ENCODE measurements at regions not wholly inside any gene's neighbourhood (a gene's known extent, or its start where the extent isn't known, plus 50 kb on each side); places are given as distances from the start of the nearest gene placed in this dataset.

DNA sequence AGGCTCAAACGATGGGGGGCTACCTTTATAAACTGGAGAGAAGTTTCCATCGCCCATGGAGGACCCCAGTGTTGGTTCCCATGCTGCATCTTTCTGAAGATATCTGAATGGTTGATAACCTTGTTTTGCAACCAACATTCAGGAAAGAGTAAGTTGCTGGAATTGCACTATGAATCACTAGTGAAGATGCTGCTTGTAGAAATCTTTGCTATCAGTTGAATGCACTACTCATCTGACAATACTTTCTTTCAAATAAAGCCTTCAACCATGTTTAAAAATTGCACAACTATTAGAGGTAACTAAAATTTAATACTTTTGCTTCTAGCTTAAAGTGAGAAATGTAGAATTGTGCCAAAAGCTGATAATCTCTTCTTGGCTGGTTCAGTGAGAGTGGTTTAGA is 86.8 kb upstream of the HIVEP3 start:
- TF ChIP-seq, protein P1, sequence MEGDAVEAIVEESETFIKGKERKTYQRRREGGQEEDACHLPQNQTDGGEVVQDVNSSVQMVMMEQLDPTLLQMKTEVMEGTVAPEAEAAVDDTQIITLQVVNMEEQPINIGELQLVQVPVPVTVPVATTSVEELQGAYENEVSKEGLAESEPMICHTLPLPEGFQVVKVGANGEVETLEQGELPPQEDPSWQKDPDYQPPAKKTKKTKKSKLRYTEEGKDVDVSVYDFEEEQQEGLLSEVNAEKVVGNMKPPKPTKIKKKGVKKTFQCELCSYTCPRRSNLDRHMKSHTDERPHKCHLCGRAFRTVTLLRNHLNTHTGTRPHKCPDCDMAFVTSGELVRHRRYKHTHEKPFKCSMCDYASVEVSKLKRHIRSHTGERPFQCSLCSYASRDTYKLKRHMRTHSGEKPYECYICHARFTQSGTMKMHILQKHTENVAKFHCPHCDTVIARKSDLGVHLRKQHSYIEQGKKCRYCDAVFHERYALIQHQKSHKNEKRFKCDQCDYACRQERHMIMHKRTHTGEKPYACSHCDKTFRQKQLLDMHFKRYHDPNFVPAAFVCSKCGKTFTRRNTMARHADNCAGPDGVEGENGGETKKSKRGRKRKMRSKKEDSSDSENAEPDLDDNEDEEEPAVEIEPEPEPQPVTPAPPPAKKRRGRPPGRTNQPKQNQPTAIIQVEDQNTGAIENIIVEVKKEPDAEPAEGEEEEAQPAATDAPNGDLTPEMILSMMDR (IDR thresholded peaks at IDR 0.05 in 2 of 3, conservative IDR thresholded peaks at IDR 0.05 in 1 of 3; ENCODE audit: borderline replicate concordance in 1 of 3, insufficient read depth in 1 of 3, low read depth in 2 of 3, low read length in 2 of 3), result no peak
- TF ChIP-seq POLR2A (IDR thresholded peaks at IDR 0.05; ENCODE audit: borderline replicate concordance, extremely low read depth, insufficient read depth, insufficient read length) (no peak), EZH2 (IDR thresholded peaks at IDR 0.05) (no peak), SP1 (IDR thresholded peaks at IDR 0.05; ENCODE audit: low read depth) (no peak), RAD21 (IDR thresholded peaks at IDR 0.05; ENCODE audit: low read depth) (no peak), ZNF274 (IDR thresholded peaks at IDR 0.05; ENCODE audit: low read depth, low read length) (no peak), SRF (IDR thresholded peaks at IDR 0.05; ENCODE audit: low read depth) (no peak), SIN3A (IDR thresholded peaks at IDR 0.05; ENCODE audit: low read depth) (no peak), TCF7L2 (IDR thresholded peaks at IDR 0.05; ENCODE audit: borderline replicate concordance, extremely low read depth, insufficient read depth, insufficient read length) (no peak), EZH2phosphoT487 (IDR thresholded peaks at IDR 0.05; ENCODE audit: borderline replicate concordance) (no peak)
- TF ChIP-seq, protein P2, sequence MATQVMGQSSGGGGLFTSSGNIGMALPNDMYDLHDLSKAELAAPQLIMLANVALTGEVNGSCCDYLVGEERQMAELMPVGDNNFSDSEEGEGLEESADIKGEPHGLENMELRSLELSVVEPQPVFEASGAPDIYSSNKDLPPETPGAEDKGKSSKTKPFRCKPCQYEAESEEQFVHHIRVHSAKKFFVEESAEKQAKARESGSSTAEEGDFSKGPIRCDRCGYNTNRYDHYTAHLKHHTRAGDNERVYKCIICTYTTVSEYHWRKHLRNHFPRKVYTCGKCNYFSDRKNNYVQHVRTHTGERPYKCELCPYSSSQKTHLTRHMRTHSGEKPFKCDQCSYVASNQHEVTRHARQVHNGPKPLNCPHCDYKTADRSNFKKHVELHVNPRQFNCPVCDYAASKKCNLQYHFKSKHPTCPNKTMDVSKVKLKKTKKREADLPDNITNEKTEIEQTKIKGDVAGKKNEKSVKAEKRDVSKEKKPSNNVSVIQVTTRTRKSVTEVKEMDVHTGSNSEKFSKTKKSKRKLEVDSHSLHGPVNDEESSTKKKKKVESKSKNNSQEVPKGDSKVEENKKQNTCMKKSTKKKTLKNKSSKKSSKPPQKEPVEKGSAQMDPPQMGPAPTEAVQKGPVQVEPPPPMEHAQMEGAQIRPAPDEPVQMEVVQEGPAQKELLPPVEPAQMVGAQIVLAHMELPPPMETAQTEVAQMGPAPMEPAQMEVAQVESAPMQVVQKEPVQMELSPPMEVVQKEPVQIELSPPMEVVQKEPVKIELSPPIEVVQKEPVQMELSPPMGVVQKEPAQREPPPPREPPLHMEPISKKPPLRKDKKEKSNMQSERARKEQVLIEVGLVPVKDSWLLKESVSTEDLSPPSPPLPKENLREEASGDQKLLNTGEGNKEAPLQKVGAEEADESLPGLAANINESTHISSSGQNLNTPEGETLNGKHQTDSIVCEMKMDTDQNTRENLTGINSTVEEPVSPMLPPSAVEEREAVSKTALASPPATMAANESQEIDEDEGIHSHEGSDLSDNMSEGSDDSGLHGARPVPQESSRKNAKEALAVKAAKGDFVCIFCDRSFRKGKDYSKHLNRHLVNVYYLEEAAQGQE (IDR thresholded peaks at IDR 0.05; ENCODE audit: low read depth), result no peak
- TF ChIP-seq, protein P3, sequence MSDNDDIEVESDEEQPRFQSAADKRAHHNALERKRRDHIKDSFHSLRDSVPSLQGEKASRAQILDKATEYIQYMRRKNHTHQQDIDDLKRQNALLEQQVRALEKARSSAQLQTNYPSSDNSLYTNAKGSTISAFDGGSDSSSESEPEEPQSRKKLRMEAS (IDR thresholded peaks at IDR 0.05), result no peak
